T-helper 2 cell treated with Interferon-gamma antibody and Interleukin-4, amounts not matched to agents 5 μg/mL and 100 μg/mL, for 36 hours (primary cell): ENCODE measurements at regions not wholly inside any gene's neighbourhood (a gene's known extent, or its start where the extent isn't known, plus 50 kb on each side); places are given as distances from the start of the nearest gene placed in this dataset.
"Not testable (repeated sequence)": the region's sequence is repeated elsewhere in the genome, so short reads cannot be mapped to it uniquely, and the experiment has no call there.

Experiments
- DNase-seq: peaks from one replicate; pipeline ENCODE4 v3.0.0; 2021; ENCODE audit warnings: low spot score
- H3K27ac Mint-ChIP-seq: one replicate; pipeline ENCODE4 v1.8.0; 2021; ENCODE audit warnings: mild to moderate bottlenecking, mixed read lengths
- H3K27me3 Mint-ChIP-seq: one replicate; pipeline ENCODE4 v1.8.0; 2021; ENCODE audit warnings: low read depth, mixed read lengths
- H3K36me3 Mint-ChIP-seq: one replicate; pipeline ENCODE4 v1.8.0; 2021; ENCODE audit warnings: low read depth, mixed read lengths
- H3K4me1 Mint-ChIP-seq: one replicate; pipeline ENCODE4 v1.8.0; 2021; ENCODE audit warnings: low read depth, mixed read lengths
- H3K4me3 Mint-ChIP-seq: one replicate; pipeline ENCODE4 v1.8.0; 2022; ENCODE audit warnings: mild to moderate bottlenecking, moderate library complexity, mixed read lengths
- H3K9me3 Mint-ChIP-seq: one replicate; pipeline ENCODE4 v1.8.0; 2021; ENCODE audit warnings: mixed read lengths

DNA sequence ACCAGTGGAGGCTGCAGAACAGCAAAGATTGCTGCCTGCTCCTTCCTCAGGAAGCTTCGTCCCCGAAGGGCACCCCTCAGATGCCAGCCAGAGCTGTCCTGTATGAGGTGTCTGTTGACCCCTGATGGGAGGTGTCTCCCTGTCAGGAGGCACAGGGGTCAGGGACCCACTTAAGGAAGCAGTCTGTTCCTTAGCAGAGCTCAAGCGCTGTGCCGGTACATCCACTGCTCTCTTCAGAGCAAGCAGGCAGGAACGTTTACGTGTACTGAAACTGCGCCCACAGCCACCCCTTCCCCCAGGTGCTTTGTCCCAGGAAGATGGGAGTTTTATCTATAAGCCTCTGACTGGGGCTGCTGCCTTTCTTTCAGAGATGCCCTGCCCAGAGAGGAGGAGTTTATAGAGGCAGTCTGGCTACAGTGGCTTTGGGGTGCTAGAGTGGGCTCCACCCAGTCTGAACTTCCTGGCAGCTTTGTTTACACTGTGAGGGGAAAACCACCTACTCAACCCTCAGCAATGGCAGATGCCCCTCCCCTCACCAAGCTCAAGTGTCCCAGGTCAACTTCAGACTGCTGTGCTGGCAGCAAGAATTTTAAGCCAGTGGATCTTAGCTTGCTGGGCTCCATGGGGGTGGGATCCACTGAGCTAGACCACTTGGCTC, 275.8 kb upstream of the PROX1 start:
- not testable (repeated sequence) for H3K4me3 Mint-ChIP-seq

DNA sequence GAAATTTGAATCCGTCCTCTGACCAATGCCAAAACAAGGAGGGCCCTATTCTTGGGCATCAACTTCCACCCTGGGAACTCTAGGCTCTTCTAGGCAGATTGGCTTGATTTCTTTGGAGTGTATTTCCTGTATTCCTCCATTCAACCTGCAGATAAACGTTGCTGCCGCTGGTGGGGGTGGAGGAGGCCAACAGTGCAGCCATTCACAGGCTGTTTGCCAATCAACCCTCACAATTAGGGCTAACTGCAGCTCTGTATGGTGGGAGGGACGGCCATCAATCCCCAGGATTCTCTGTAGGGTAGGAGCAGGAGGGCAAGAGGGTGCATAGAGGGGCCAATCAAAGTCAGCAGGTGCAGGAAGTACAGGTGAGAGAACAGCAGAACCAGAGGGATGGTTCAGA, 273.1 kb upstream of the PROX1 start:
- Mint-ChIP-seq H3K4me3 (no peak overlapping the region), H3K36me3 (no peaks in the 10 kb centered on the region), H3K27ac (no peak overlapping the region), H3K27me3 (no peaks in the 10 kb centered on the region), H3K4me1 (no peaks in the 10 kb centered on the region), H3K9me3 (peaks cover 6% of the 10 kb centered on the region)
- DNase-seq = no peak

More for the DNA sequence above, 275.8 kb upstream of the PROX1 start:
- H3K27me3 Mint-ChIP-seq, H3K36me3 Mint-ChIP-seq, H3K27ac Mint-ChIP-seq, H3K4me1 Mint-ChIP-seq, H3K9me3 Mint-ChIP-seq, DNase-seq: not testable (repeated sequence)

- DNase-seq = no peak
- H3K36me3 Mint-ChIP-seq = no peaks in the 10 kb centered on the region
- H3K4me3 Mint-ChIP-seq = no peak overlapping the region
- peaks cover 6% of the 10 kb centered on the region for H3K9me3 Mint-ChIP-seq
- no peaks in the 10 kb centered on the region for H3K27me3 Mint-ChIP-seq
- no peaks in the 10 kb centered on the region for H3K4me1 Mint-ChIP-seq
- H3K27ac Mint-ChIP-seq = no peak overlapping the region
Observed at GRCh38 chr1:213715182-213715581, 272.6 kb upstream of the PROX1 start.

DNA sequence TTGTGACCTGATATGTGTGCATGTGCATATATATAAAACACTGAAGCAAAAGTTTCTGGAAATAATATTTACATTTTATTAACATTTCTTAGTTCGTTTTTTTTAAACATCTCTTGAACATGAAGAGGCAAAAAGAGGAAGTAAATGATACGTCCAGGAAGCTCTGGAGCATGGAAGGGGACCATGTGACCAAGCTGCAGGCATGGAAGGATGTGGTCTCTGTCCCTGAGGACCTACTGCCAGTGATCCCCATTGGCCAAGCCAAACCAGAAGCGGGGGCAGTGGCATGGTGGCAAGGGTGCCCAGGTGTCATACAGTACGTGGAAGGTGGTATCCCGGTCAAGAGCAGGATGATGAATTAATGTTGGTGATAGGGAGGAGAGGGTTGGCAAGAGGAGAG, 268.3 kb upstream of the PROX1 start:
- Mint-ChIP-seq H3K27me3 (no peaks in the 10 kb centered on the region), H3K4me3 (no peak overlapping the region), H3K9me3 (no peaks in the 10 kb centered on the region), H3K4me1 (no peaks in the 10 kb centered on the region), H3K27ac (no peak overlapping the region), H3K36me3 (no peaks in the 10 kb centered on the region)
- no peak for DNase-seq

- Mint-ChIP-seq H3K4me3 (no peak overlapping the region), H3K27me3 (no peaks in the 10 kb centered on the region), H3K4me1 (no peaks in the 10 kb centered on the region), H3K9me3 (no peaks in the 10 kb centered on the region), H3K36me3 (no peaks in the 10 kb centered on the region), H3K27ac (no peak overlapping the region)
- DNase-seq = no peak
Observed at GRCh38 chr1:213720032-213720431, 267.7 kb upstream of the PROX1 start.

DNA sequence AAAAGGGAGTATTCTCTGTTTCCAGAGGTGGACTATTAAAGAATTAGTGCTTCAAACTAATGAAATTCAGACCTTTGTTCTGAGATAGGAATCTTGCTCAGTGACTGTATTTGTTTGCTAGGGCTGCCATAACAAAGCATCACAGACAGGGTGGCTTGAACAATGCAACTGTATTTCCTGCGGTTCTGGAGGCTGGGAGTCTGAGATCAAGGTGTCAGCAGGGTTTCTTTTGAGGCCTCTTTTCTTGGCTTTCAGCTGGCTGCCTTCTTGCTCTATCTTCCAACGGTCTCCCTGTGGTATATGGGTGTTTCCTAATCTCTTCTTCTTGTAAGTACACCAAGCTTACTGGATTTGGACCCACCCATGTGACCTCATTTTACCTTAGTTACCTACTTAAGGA, 264.6 kb upstream of the PROX1 start:
- H3K36me3 Mint-ChIP-seq = no peaks in the 10 kb centered on the region
- H3K27me3 Mint-ChIP-seq = no peaks in the 10 kb centered on the region
- H3K27ac Mint-ChIP-seq = no peak overlapping the region
- H3K9me3 Mint-ChIP-seq = no peaks in the 10 kb centered on the region
- H3K4me1 Mint-ChIP-seq = no peaks in the 10 kb centered on the region
- H3K4me3 Mint-ChIP-seq = no peak overlapping the region
- no peak for DNase-seq

GRCh38 chr1:213724640-213725536, 262.9 kb upstream of the PROX1 start:
- no peak overlapping the region for H3K27ac Mint-ChIP-seq
- H3K36me3 Mint-ChIP-seq = no peaks in the 10 kb centered on the region
- H3K4me1 Mint-ChIP-seq = no peaks in the 10 kb centered on the region
- H3K4me3 Mint-ChIP-seq = no peak overlapping the region
- H3K9me3 Mint-ChIP-seq = no peaks in the 10 kb centered on the region
- DNase-seq = no peak
- no peaks in the 10 kb centered on the region for H3K27me3 Mint-ChIP-seq

GRCh38 chr1:213727853-213728592, 259.8 kb upstream of the PROX1 start:
- no peaks in the 10 kb centered on the region for H3K4me1 Mint-ChIP-seq
- no peak for DNase-seq
- H3K36me3 Mint-ChIP-seq = no peaks in the 10 kb centered on the region
- no peak overlapping the region for H3K4me3 Mint-ChIP-seq
- H3K27me3 Mint-ChIP-seq = no peaks in the 10 kb centered on the region
- H3K27ac Mint-ChIP-seq = no peak overlapping the region
- no peaks in the 10 kb centered on the region for H3K9me3 Mint-ChIP-seq

- no peak for DNase-seq
- no peaks in the 10 kb centered on the region for H3K4me1 Mint-ChIP-seq
- H3K4me3 Mint-ChIP-seq = no peak overlapping the region
- no peaks in the 10 kb centered on the region for H3K36me3 Mint-ChIP-seq
- no peaks in the 10 kb centered on the region for H3K9me3 Mint-ChIP-seq
- H3K27ac Mint-ChIP-seq = no peak overlapping the region
- H3K27me3 Mint-ChIP-seq = no peaks in the 10 kb centered on the region
Observed at GRCh38 chr1:213728593-213729536, 258.9 kb upstream of the PROX1 start.

GRCh38 chr1:213733705-213734104, 254.1 kb upstream of the PROX1 start:
- no peaks in the 10 kb centered on the region for H3K9me3 Mint-ChIP-seq

GRCh38 chr1:213737398-213738035, 250.3 kb upstream of the PROX1 start:
- H3K9me3 Mint-ChIP-seq = no peaks in the 10 kb centered on the region
- no peaks in the 10 kb centered on the region for H3K36me3 Mint-ChIP-seq
- no peak overlapping the region for H3K27ac Mint-ChIP-seq
- H3K4me1 Mint-ChIP-seq = no peaks in the 10 kb centered on the region
- no peaks in the 10 kb centered on the region for H3K27me3 Mint-ChIP-seq
- DNase-seq = no peak
- H3K4me3 Mint-ChIP-seq = no peak overlapping the region

More at GRCh38 chr1:213733705-213734104, 254.1 kb upstream of the PROX1 start:
- no peak for DNase-seq
- Mint-ChIP-seq H3K27ac (no peak overlapping the region), H3K27me3 (no peaks in the 10 kb centered on the region), H3K36me3 (no peaks in the 10 kb centered on the region), H3K4me3 (no peak overlapping the region), H3K4me1 (no peaks in the 10 kb centered on the region)

DNA sequence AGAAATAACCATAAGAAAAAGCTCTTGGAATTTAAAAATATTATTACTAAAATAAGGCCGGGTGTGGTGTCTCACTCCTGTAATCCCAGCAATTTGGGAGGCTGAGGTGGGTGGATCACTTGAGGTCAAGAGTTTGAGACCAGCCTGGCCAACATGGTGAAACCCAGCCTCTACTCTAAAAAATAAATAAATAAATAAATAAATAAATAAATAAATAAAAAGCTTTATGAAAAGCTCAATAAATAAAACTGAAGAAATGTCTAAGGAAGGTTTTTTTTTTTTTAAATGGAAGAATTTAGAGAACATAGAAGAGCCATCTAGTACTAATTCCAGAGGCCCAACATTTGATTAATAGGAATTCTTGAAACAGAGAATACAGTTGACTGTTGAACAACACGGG, 249.1 kb upstream of the PROX1 start:
- H3K27ac Mint-ChIP-seq = no peak overlapping the region
- no peaks in the 10 kb centered on the region for H3K36me3 Mint-ChIP-seq
- no peak overlapping the region for H3K4me3 Mint-ChIP-seq
- DNase-seq = no peak
- H3K27me3 Mint-ChIP-seq = no peaks in the 10 kb centered on the region
- no peaks in the 10 kb centered on the region for H3K4me1 Mint-ChIP-seq
- H3K9me3 Mint-ChIP-seq = no peaks in the 10 kb centered on the region

DNA sequence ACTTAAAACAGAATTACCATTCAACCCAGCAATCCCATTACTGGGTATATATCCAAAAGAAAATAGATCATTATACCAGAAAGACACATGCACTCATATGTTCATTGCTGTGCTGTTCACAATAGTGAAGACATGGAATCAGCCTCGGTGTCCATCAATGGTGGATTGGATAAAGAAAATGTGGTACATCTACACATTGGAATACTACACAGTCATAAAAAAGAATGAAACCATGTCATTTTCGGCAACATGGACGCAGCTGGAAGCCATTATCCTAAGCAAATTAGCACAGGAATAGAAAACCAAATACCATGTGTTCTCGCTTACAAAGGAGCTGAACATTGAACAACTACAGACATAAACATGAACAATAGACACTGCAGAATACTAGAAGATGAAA, 244.8 kb upstream of the PROX1 start:
- Mint-ChIP-seq H3K27ac (no peak overlapping the region), H3K9me3 (no peaks in the 10 kb centered on the region), H3K4me1 (no peaks in the 10 kb centered on the region), H3K36me3 (no peaks in the 10 kb centered on the region), H3K4me3 (no peak overlapping the region), H3K27me3 (no peaks in the 10 kb centered on the region)
- DNase-seq = no peak
